ENCODE measurements at regions not wholly inside any gene's neighbourhood (a gene's known extent, or its start where the extent isn't known, plus 50 kb on each side); places are given as distances from the start of the nearest gene placed in this dataset.

GRCh38 chr7:86933295-86933845 is 126.1 kb downstream of the ELAPOR2 start:
- Histone ChIP-seq H3K4me1 (ENCODE audit: control insufficient read depth, insufficient read depth, low read length) (peaks cover 10% of the 10 kb centered on the region), H3K27ac (ENCODE audit: control insufficient read depth, insufficient read depth) (no peak overlapping the region), H3K4me2 (ENCODE audit: control insufficient read depth, insufficient read depth) (no peak overlapping the region), H3K27me3 (replicated peaks in 1 of 2; ENCODE audit: control insufficient read depth in 2 of 2, insufficient read depth in 2 of 2, low read length in 1 of 2) (no peaks in the 10 kb centered on the region), H4K20me1 (ENCODE audit: control insufficient read depth, insufficient read depth) (no peaks in the 10 kb centered on the region), H3K9me3 (replicated peaks; ENCODE audit: control insufficient read depth, insufficient read depth, low read length) (peaks cover 2% of the 10 kb centered on the region; the same call in 2 of the 3 replicates), H3K4me3 (no peak overlapping the region), H3K36me3 (ENCODE audit: control insufficient read depth in 2 of 2, insufficient read depth in 2 of 2, low read length in 1 of 2) (no peaks in the 10 kb centered on the region), H2AFZ (ENCODE audit: control insufficient read depth, low read depth, low read length) (no peak overlapping the region), H3K79me2 (ENCODE audit: control insufficient read depth, insufficient read depth, low read length) (no peaks in the 10 kb centered on the region), H3K9ac (ENCODE audit: control insufficient read depth, insufficient read depth, low read length) (no peak overlapping the region)
- BruUV-seq (replicated peaks), result no TSS peak
- RAD21 ChIA-PET (ENCODE audit: unreplicated experiment), result no interaction called here
- ATAC-seq (no peak), FAIRE-seq (no peak), DNase-seq (ENCODE audit: low read depth, low spot score) (no peak)
- intact Hi-C loops (cut with micrococcal nuclease; ENCODE audit: unreplicated experiment), result no loop called here
- POLR2A ChIA-PET, result no interaction called here
- SMC1A ChIA-PET (ENCODE audit: uncharacterized antibody, unreplicated experiment), result interaction anchor here (1.0 to 2.1 kb wide), 3 partner anchors 9 to 303 kb away, joined by 3 to 7 read pairs (median 3); no protein-coding TSS in a partner anchor
- 72% methylated on average over 4 of the region's 4 CpGs for WGBS (ENCODE audit: insufficient coverage, insufficient replicate concordance, low lambda C conversion rate, missing lambda C conversion rate)
- in situ Hi-C loops (cut with MboI), result loop anchor here (5.0 to 25.0 kb wide), 2 partner anchors 304 to 479 kb away; no protein-coding TSS in a partner anchor
- CTCF ChIA-PET, result interaction anchor here (0.7 to 4.4 kb wide), 5 partner anchors 9 to 303 kb away, joined by 3 to 17 read pairs (median 3); no protein-coding TSS in a partner anchor
- TF ChIP-seq PAX5 (IDR thresholded peaks at IDR 0.05; ENCODE audit: borderline replicate concordance, low read depth, low read length), result no peak
- TF ChIP-seq TCF12 (IDR thresholded peaks at IDR 0.05; ENCODE audit: low read depth, low read length), result no peak
- no peak for TF ChIP-seq PML (IDR thresholded peaks at IDR 0.05; ENCODE audit: low read length)
- TF ChIP-seq IRF4 (IDR thresholded peaks at IDR 0.05; ENCODE audit: low read depth, low read length), result no peak
- no peak for TF ChIP-seq IRF3 (IDR thresholded peaks at IDR 0.05)
- no peak for TF ChIP-seq SREBF1 (IDR thresholded peaks at IDR 0.05; ENCODE audit: low read length)
- TF ChIP-seq CTCF (IDR thresholded peaks at IDR 0.05 in 2 of 3, conservative IDR thresholded peaks at IDR 0.05 in 1 of 3; ENCODE audit: control insufficient read depth in 2 of 3, extremely low read depth in 1 of 3, insufficient read depth in 1 of 3, low read depth in 3 of 3, low read length in 3 of 3), result no peak
- TF ChIP-seq CHD4 (IDR thresholded peaks at IDR 0.05), result no peak
- no peak for TF ChIP-seq WRNIP1 (IDR thresholded peaks at IDR 0.05; ENCODE audit: borderline replicate concordance, low read depth, low read length)
- no peak for TF ChIP-seq E4F1 (IDR thresholded peaks at IDR 0.05; ENCODE audit: borderline replicate concordance, partially characterized antibody)
